ENCODE measurements at regions not wholly inside any gene's neighbourhood (a gene's known extent, or its start where the extent isn't known, plus 50 kb on each side); places are given as distances from the start of the nearest gene placed in this dataset.

GRCh38 chr16:65227150-65227835 is 105.4 kb upstream of the CDH11 start:
- no peak for TF ChIP-seq CTCF (conservative IDR thresholded peaks at IDR 0.05; ENCODE audit: low read depth, low read length)
- H3K4me3 ChIP-seq (ENCODE audit: low read depth, low read length), result no peak overlapping the region
- DNase-seq (ENCODE audit: low read depth), result no peak

DNA sequence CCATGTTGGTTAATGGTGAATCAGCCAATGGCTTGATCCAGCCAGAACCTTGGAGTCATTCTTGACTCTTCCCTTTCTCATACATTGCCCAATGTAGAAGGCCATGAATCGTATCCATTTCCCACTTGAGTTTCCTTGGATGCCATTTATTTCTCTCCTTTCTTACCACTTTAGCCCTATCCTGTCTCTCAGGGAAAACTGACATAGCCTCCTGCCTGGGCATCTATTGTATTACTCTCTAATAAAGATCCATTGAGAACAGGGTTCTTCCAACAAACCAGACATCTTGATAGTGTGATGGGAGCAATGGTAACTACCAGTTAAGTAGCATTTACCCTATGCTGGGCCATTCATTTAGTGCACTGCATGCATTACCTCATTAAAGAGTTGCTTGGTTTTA is 104.2 kb upstream of the CDH11 start:
- DNase-seq (ENCODE audit: low read depth), result no peak
- no peak overlapping the region for H3K4me3 ChIP-seq (ENCODE audit: low read depth, low read length)
- no peak for TF ChIP-seq CTCF (conservative IDR thresholded peaks at IDR 0.05; ENCODE audit: low read depth, low read length)

DNA sequence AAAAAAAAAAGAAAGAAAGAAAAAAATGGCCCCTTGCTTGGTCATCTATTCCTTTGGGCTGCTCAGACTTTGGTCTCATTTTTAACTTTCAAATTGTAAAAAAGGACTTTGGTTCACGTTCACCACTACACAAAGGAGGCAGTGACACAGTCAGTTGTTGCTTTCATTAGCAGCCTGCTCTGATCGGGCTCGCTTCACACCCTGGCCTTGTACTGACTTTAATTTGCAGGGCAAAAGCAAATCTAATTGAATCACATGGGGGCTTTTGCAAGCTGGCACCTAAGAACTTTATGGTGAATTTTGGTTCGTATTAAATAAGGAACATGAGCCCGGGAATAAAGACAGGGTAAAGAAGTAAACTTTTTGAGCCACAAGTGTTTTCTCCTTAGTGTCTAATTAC is 103.6 kb upstream of the CDH11 start:
- H3K4me3 ChIP-seq (ENCODE audit: low read depth, low read length), result no peak overlapping the region
- no peak for DNase-seq (ENCODE audit: low read depth)
- TF ChIP-seq CTCF (conservative IDR thresholded peaks at IDR 0.05; ENCODE audit: low read depth, low read length), result no peak

- no peak overlapping the region for H3K4me3 ChIP-seq (ENCODE audit: low read depth, low read length)
- no peak for DNase-seq (ENCODE audit: low read depth)
- no peak for TF ChIP-seq CTCF (conservative IDR thresholded peaks at IDR 0.05; ENCODE audit: low read depth, low read length)
Observed at GRCh38 chr16:65224994-65225393, 103.1 kb upstream of the CDH11 start.

DNA sequence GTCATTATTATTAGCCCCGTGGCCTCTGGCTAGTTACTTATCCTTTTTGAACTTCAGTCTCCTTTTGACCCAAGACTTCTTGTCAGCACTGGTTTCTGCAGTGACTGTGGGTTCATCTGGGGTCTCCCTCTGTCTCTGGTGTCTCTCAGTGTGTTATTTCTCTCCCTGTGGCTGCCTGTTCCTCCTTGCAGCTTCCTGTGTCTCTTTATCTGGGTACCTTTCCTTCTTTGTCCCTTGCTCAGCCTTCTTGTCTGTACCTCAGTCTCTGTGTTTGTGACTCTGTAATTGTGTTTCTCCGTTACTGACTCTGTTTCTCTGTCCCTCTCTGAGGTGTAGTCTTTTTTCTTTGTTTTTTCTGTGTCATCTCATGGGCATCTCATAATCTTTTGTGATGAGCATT is 102.6 kb upstream of the CDH11 start:
- TF ChIP-seq CTCF (conservative IDR thresholded peaks at IDR 0.05; ENCODE audit: low read depth, low read length), result no peak
- no peak for DNase-seq (ENCODE audit: low read depth)
- no peak overlapping the region for H3K4me3 ChIP-seq (ENCODE audit: low read depth, low read length)

DNA sequence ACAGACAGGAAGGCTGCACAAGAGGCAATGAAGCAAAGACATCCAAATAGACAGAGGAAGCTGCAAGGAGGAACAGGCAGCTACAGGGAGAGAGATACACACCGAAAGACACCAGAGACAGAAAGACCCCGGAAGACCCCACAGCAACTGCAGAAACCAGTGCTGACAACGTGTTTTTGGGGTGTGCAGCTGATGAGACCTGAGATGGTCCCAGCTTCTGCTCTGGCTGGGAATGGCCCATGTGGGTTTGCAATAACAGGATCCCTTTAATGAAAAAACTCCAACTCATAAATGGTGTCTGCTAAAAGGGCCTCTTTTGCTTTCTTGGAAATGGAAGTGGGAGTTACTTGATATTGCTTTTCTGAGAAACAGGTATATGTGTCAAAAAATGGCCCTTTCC is 101.5 kb upstream of the CDH11 start:
- no peak for TF ChIP-seq CTCF (conservative IDR thresholded peaks at IDR 0.05; ENCODE audit: low read depth, low read length)
- DNase-seq (ENCODE audit: low read depth), result no peak
- H3K4me3 ChIP-seq (ENCODE audit: low read depth, low read length), result no peak overlapping the region

DNA sequence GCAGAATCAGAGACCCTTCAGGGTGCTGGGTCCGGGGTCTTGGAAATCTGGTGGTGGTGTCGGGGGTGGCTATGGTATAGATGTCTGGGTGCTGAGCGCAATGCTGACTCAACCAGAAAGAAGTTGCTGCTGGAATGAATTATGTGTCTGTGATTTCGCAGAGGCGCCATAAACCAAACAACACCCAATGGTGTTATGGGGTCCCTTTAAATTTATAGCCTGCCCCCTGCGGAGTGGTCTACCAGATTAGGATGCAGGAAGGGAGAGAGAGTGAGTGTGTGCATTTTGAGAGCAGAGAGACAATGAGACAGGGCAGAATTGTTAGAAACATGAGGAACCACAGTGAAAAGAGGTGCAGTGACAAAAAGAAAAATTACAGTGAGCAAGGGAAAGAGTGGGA is 100.7 kb upstream of the CDH11 start:
- no peak overlapping the region for H3K4me3 ChIP-seq (ENCODE audit: low read depth, low read length)
- DNase-seq (ENCODE audit: low read depth), result no peak
- no peak for TF ChIP-seq CTCF (conservative IDR thresholded peaks at IDR 0.05; ENCODE audit: low read depth, low read length)
